Neutrophil (primary cell): ENCODE measurements at regions not wholly inside any gene's neighbourhood (a gene's known extent, or its start where the extent isn't known, plus 50 kb on each side); places are given as distances from the start of the nearest gene placed in this dataset.

ENCODE experiments used
- H3K27ac ChIP-seq: fragments of 200-600 bp; sonication (generic); 2 replicates; pipeline ENCODE4 v1.5.1; 2016; ENCODE audit warnings: mild to moderate bottlenecking, moderate library complexity
- H3K27me3 ChIP-seq: fragments of 200-600 bp; sonication (generic); 2 replicates; pipeline ENCODE4 v1.6.0; 2016; ENCODE audit warnings: mild to moderate bottlenecking
- H3K36me3 ChIP-seq: fragments of 200-600 bp; sonication (generic); 2 replicates; pipeline ENCODE4 v1.5.1; 2017
- H3K4me1 ChIP-seq, 2 experiments: fragments of 200-600 bp in 1 of 2; sonication (generic) in 1 of 2; 1 replicate in 1 of 2; 2 replicates in 1 of 2; pipeline versions ENCODE4 v1.5.1 to v1.6.1; 2013 to 2016; ENCODE audit warnings: low read depth in 1 of 2, low read length in 1 of 2, mild to moderate bottlenecking in 1 of 2, moderate library complexity in 1 of 2; ENCODE audit not compliant: control insufficient read depth in 1 of 2, insufficient read depth in 1 of 2
- H3K4me3 ChIP-seq, 2 experiments: fragments of 200-600 bp in 1 of 2; sonication (generic) in 1 of 2; 1 replicate in 1 of 2; 2 replicates in 1 of 2; pipeline ENCODE4 v1.5.1; 2013 to 2016; ENCODE audit warnings: low read depth in 1 of 2, low read length in 1 of 2, mild to moderate bottlenecking in 1 of 2, moderate library complexity in 1 of 2
- H3K9me3 ChIP-seq: fragments of 200-600 bp; sonication (generic); 2 replicates; pipeline ENCODE4 v1.5.1; 2016
- TF ChIP-seq, protein P1 (sequence below): fragments of 200-600 bp; sonication (generic); IDR thresholded peaks from 2 replicates; pipeline ENCODE4 v1.5.1; 2016; ENCODE audit warnings: antibody characterized with exemption

DNA sequence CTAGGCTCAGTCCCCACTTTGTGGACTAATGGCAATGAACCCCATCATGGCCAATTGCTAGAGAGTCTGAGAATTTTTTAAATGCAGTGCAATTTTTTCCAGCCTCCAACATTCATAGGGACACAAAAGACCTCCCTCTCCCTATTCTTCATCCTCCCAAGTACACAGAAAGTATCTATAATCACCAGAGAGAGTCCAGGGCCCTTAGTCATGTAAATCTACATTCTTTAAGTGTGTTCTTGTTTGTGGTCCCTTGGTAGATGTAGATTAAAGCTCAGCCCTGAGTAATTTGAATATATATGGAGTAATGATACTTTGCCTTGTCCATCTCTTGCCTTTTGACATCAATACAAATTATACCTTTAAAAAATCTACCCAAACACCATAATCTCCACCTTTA, 51.3 kb upstream of the ATXN3L start:
- Histone ChIP-seq H3K27ac (no peak overlapping the region), H3K4me3 (no peak overlapping the region), H3K9me3 (no peaks in the 10 kb centered on the region), H3K27me3 (no peaks in the 10 kb centered on the region), H3K4me1 (no peaks in the 10 kb centered on the region), H3K36me3 (no peaks in the 10 kb centered on the region)
- TF ChIP-seq, protein P1, sequence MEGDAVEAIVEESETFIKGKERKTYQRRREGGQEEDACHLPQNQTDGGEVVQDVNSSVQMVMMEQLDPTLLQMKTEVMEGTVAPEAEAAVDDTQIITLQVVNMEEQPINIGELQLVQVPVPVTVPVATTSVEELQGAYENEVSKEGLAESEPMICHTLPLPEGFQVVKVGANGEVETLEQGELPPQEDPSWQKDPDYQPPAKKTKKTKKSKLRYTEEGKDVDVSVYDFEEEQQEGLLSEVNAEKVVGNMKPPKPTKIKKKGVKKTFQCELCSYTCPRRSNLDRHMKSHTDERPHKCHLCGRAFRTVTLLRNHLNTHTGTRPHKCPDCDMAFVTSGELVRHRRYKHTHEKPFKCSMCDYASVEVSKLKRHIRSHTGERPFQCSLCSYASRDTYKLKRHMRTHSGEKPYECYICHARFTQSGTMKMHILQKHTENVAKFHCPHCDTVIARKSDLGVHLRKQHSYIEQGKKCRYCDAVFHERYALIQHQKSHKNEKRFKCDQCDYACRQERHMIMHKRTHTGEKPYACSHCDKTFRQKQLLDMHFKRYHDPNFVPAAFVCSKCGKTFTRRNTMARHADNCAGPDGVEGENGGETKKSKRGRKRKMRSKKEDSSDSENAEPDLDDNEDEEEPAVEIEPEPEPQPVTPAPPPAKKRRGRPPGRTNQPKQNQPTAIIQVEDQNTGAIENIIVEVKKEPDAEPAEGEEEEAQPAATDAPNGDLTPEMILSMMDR = no peak

DNA sequence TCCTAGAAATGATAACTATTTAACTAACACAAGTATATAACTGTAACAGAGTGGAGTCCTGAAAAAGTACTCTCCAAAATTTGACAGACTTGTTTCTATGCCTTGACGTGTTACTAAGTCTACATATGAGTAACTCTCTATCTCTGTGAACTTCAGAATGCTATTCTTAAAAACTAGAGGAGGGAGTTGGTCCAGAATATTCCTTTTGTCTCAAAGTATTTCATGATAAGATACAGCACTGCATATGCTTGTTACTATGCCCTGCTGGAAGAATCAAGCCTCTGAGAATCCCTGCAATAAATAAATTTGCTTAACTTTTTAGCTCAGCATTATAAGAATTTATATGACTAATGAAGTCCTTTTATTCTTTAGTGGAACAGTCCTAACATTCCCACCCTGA, 50.9 kb upstream of the ATXN3L start:
- Histone ChIP-seq H3K27ac (no peak overlapping the region), H3K27me3 (no peaks in the 10 kb centered on the region), H3K9me3 (no peaks in the 10 kb centered on the region), H3K4me1 (no peaks in the 10 kb centered on the region), H3K36me3 (no peaks in the 10 kb centered on the region), H3K4me3 (no peak overlapping the region)
- TF ChIP-seq, protein P1 = no peak
